DND-41 (cell line): ENCODE measurements at regions not wholly inside any gene's neighbourhood (a gene's known extent, or its start where the extent isn't known, plus 50 kb on each side); places are given as distances from the start of the nearest gene placed in this dataset.

Source experiments
- ATAC-seq: fragments of 200-7000 bp; cut with Tn5 transposase; 3 replicates; pipeline ENCODE4 v1.9.1; 2021; ENCODE audit warnings: low read depth; ENCODE audit not compliant: insufficient read depth
- DNase-seq: peaks from one replicate; pipeline ENCODE4 v3.0.0-alpha.2; 2020
- H2AFZ ChIP-seq: 2 replicates; pipeline ENCODE4 v1.6.0; 2012; ENCODE audit warnings: low read depth, low read length
- H3K27ac ChIP-seq: 2 replicates; pipeline ENCODE4 v1.5.1; 2012; ENCODE audit warnings: low read length, inconsistent platforms
- H3K27me3 ChIP-seq: fragments of 200-600 bp; sonication (generic); 2 replicates; pipeline ENCODE4 v1.6.0; 2012; ENCODE audit warnings: low read length, mild to moderate bottlenecking, inconsistent platforms; ENCODE audit not compliant: insufficient read depth, poor library complexity
- H3K36me3 ChIP-seq: 2 replicates; pipeline ENCODE4 v1.5.1; 2012; ENCODE audit warnings: low read length, inconsistent platforms; ENCODE audit not compliant: insufficient read depth
- H3K4me1 ChIP-seq: 2 replicates; pipeline ENCODE4 v1.5.1; 2012; ENCODE audit warnings: mild to moderate bottlenecking, low read length; ENCODE audit not compliant: insufficient read depth
- H3K4me2 ChIP-seq: 2 replicates; pipeline ENCODE4 v1.6.0; 2012; ENCODE audit warnings: mild to moderate bottlenecking, moderate library complexity, low read length, inconsistent platforms; ENCODE audit not compliant: insufficient read depth
- H3K4me3 ChIP-seq, 2 experiments: fragments of 200-600 bp in 1 of 2; shearing (Covaris generic) in 1 of 2; 2 replicates each; pipeline ENCODE4 v1.5.1; 2012 to 2016; ENCODE audit warnings: inconsistent platforms in 2 of 2, low read length in 2 of 2, mild to moderate bottlenecking in 2 of 2, low read depth in 1 of 2, moderate library complexity in 1 of 2
- H3K79me2 ChIP-seq: 2 replicates; pipeline ENCODE4 v1.6.0; 2012; ENCODE audit warnings: low read length, inconsistent platforms; ENCODE audit not compliant: insufficient read depth
- H3K9ac ChIP-seq: 2 replicates; pipeline ENCODE4 v1.6.0; 2012; ENCODE audit warnings: low read depth, mild to moderate bottlenecking, inconsistent platforms, low read length, moderate library complexity
- H3K9me3 ChIP-seq: 2 replicates; pipeline ENCODE4 v1.5.1; 2012; ENCODE audit warnings: low read length, moderate library complexity, mild to moderate bottlenecking, inconsistent platforms; ENCODE audit not compliant: insufficient read depth, severe bottlenecking
- H4K20me1 ChIP-seq: 2 replicates; pipeline ENCODE4 v1.6.0; 2012; ENCODE audit warnings: low read length; ENCODE audit not compliant: insufficient read depth
- CTCF ChIP-seq: IDR thresholded peaks from 2 replicates; pipeline ENCODE4 v1.5.1; 2012; ENCODE audit warnings: borderline replicate concordance, low read length, moderate library complexity, mild to moderate bottlenecking; ENCODE audit not compliant: poor library complexity, severe bottlenecking; ENCODE audit errors: extremely low read depth
- EZH2 ChIP-seq: IDR thresholded peaks from 3 replicates; pipeline ENCODE4 v1.6.1; 2012; ENCODE audit warnings: borderline replicate concordance, low read depth, mild to moderate bottlenecking, moderate library complexity, low read length, inconsistent platforms; ENCODE audit not compliant: severe bottlenecking

DNA sequence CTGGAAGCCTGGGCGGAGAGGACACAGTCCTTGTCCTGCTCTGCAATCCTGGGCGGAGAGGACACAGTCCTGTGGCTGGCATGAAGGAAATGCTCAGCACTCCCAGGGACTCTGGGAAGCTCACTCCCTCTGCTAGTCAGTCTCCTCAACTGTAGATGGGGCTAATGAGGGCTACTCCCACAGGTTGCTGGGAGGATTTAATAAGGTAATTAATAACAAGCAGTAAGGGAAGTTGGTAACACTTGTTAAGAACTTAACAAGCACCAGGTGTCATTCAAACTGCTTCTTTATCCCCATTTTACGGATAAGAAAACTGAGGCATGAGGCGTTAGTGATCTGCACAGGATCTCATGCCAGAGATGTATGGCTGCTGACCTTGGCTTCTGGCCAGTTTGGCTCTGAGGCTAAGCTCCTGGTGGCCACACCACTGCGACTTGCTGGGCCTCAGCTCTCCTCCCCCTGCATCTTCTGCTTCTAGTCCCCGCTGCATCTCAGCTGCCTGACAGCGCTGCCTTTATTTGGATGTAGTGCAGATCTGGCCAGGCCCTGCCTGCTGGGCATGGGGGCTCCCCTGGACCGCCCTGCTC lies 54.1 kb upstream of the BEGAIN start:
- ATAC-seq (no peak), DNase-seq (peak; percentile 45)
- H3K27ac ChIP-seq: peak overlapping the region; percentile 94
- peaks cover 94% of the 10 kb centered on the region for H3K4me1 ChIP-seq
- H3K9ac ChIP-seq: peak overlapping the region; percentile 58
- H3K4me3 ChIP-seq: no peak overlapping the region; a peak in 1 of 4 replicates
- no peaks in the 10 kb centered on the region for H3K9me3 ChIP-seq
- H3K79me2 ChIP-seq: no peaks in the 10 kb centered on the region
- no peaks in the 10 kb centered on the region for H3K27me3 ChIP-seq
- no peak overlapping the region for H2AFZ ChIP-seq
- TF ChIP-seq CTCF: peak; percentile 13
- TF ChIP-seq EZH2: no peak
- no peaks in the 10 kb centered on the region for H4K20me1 ChIP-seq
- H3K4me2 ChIP-seq: peak overlapping the region; percentile 53
- no peaks in the 10 kb centered on the region for H3K36me3 ChIP-seq

- H3K4me1 ChIP-seq: peaks cover 89% of the 10 kb centered on the region
- H2AFZ ChIP-seq: no peak overlapping the region
- H3K4me3 ChIP-seq: no peak overlapping the region
- H3K4me2 ChIP-seq: no peak overlapping the region
- peak overlapping the region; percentile 64 for H3K9ac ChIP-seq
- DNase-seq (no peak), ATAC-seq (no peak)
- H3K27ac ChIP-seq: peak overlapping the region; percentile 95
- no peaks in the 10 kb centered on the region for H4K20me1 ChIP-seq
- TF ChIP-seq EZH2 (no peak), CTCF (no peak)
- H3K27me3 ChIP-seq: no peaks in the 10 kb centered on the region
- H3K79me2 ChIP-seq: no peaks in the 10 kb centered on the region
- H3K9me3 ChIP-seq: no peaks in the 10 kb centered on the region
- no peaks in the 10 kb centered on the region for H3K36me3 ChIP-seq
These were observed 56.2 kb upstream of the BEGAIN start for GRCh38 chr14:100643426-100643825.

DNA sequence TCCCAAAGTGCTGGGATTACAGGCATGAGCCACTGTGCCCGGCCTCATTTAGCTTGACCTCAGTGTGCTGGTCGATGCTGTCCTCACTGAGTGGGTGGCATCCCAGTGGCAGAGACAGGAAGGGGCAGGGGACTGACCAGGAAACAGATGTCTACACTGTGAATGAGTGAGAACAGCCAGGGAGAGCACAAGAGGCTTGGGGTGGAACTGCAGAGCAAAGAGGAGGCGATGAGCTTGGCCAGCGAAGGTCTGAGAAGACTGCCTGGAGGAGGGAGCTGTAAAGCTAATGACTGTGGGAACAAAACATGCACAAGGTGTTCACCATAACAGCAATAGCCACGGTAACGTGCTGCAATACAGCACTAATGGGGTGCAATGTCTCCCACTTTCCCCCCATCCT lies 57.2 kb upstream of the BEGAIN start:
- ATAC-seq (0 out of 3 replicates have a peak, but pooled peaks have one; percentile 1), DNase-seq (peak; percentile 70)
- H3K4me2 ChIP-seq: peak overlapping the region; percentile 53
- H3K4me1 ChIP-seq: peaks cover 80% of the 10 kb centered on the region
- H3K4me3 ChIP-seq: peak overlapping the region in 1 of 2 experiments; percentile 33; a peak in 1 of 4 replicates
- no peaks in the 10 kb centered on the region for H3K36me3 ChIP-seq
- TF ChIP-seq EZH2 (no peak), CTCF (peak; percentile 30)
- no peaks in the 10 kb centered on the region for H3K9me3 ChIP-seq
- H3K9ac ChIP-seq: peak overlapping the region; percentile 64
- H3K27ac ChIP-seq: peak overlapping the region; percentile 95
- no peaks in the 10 kb centered on the region for H3K79me2 ChIP-seq
- H3K27me3 ChIP-seq: no peaks in the 10 kb centered on the region
- H4K20me1 ChIP-seq: no peaks in the 10 kb centered on the region
- peak overlapping the region; percentile 49; the same call in 1 of the 2 replicates for H2AFZ ChIP-seq

DNA sequence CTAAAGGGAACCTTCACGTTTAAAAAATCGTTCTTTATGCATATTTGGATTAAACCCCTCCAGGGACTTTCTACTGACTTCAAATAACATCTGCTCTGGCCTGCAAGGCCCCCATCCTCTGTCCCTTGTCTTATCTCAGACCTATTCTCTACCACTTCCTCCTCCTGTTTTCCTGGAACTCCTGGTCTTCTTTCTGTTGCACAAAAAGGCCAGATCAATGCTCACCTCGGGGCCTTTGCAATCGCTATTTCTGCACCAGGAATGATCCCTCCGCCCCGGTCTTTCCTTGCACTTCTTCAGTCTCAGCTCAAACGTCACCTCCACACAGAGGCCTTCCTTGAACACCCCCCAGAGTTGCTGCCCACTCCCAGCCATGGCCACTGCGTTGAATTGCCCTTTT lies 57.6 kb upstream of the BEGAIN start:
- DNase-seq (peak; percentile 84), ATAC-seq (peak; percentile 4)
- Histone ChIP-seq H4K20me1 (no peaks in the 10 kb centered on the region), H3K27ac (peak overlapping the region; percentile 95), H3K36me3 (no peaks in the 10 kb centered on the region), H3K4me3 (peak overlapping the region in 1 of 2 experiments; percentile 33; a peak in 2 of 4 replicates), H3K4me1 (peaks cover 76% of the 10 kb centered on the region), H3K9ac (peak overlapping the region; percentile 64), H3K79me2 (no peaks in the 10 kb centered on the region), H3K4me2 (peak overlapping the region; percentile 53), H2AFZ (peak overlapping the region; percentile 49), H3K27me3 (no peaks in the 10 kb centered on the region), H3K9me3 (no peaks in the 10 kb centered on the region)
- TF ChIP-seq CTCF (no peak), EZH2 (no peak)
